ENCODE measurements at regions not wholly inside any gene's neighbourhood (a gene's known extent, or its start where the extent isn't known, plus 50 kb on each side); places are given as distances from the start of the nearest gene placed in this dataset.

GRCh38 chr7:67343572-67343971, 346.9 kb downstream of the TYW1 start:
- Histone ChIP-seq H3K4me2 (ENCODE audit: low read depth, low read length) (no peak overlapping the region), H3K9me3 (replicated peaks; ENCODE audit: insufficient read depth, low read length) (no peaks in the 10 kb centered on the region), H4K20me1 (ENCODE audit: insufficient read depth, low read length) (no peaks in the 10 kb centered on the region), H3K27me3 (replicated peaks; ENCODE audit: insufficient read depth, low read length) (no peaks in the 10 kb centered on the region), H3K36me3 (replicated peaks; ENCODE audit: insufficient read depth, low read length) (no peaks in the 10 kb centered on the region), H3F3A (ENCODE audit: insufficient read depth, low read length) (no peaks in the 10 kb centered on the region), H3K9me2 (replicated peaks; ENCODE audit: insufficient read depth, low read length) (no peaks in the 10 kb centered on the region), H3K9ac (ENCODE audit: low read length) (no peak overlapping the region), H2AFZ (ENCODE audit: low read length) (no peak overlapping the region), H3K4me1 (ENCODE audit: low read length) (no peaks in the 10 kb centered on the region), H3K27ac (ENCODE audit: low read length) (no peak overlapping the region), H3K4me3 (ENCODE audit: low read length) (no peak overlapping the region), H3K79me2 (ENCODE audit: low read length) (no peaks in the 10 kb centered on the region)
- TF ChIP-seq EZH2 (optimal IDR thresholded peaks at IDR 0.05; ENCODE audit: low read depth, low read length) = no peak
- TF ChIP-seq EZH2phosphoT487 (IDR thresholded peaks at IDR 0.05; ENCODE audit: low read length) = no peak
- no peak for TF ChIP-seq CTCF (IDR thresholded peaks at IDR 0.05; ENCODE audit: low read length)
- DNase-seq = no peak

DNA sequence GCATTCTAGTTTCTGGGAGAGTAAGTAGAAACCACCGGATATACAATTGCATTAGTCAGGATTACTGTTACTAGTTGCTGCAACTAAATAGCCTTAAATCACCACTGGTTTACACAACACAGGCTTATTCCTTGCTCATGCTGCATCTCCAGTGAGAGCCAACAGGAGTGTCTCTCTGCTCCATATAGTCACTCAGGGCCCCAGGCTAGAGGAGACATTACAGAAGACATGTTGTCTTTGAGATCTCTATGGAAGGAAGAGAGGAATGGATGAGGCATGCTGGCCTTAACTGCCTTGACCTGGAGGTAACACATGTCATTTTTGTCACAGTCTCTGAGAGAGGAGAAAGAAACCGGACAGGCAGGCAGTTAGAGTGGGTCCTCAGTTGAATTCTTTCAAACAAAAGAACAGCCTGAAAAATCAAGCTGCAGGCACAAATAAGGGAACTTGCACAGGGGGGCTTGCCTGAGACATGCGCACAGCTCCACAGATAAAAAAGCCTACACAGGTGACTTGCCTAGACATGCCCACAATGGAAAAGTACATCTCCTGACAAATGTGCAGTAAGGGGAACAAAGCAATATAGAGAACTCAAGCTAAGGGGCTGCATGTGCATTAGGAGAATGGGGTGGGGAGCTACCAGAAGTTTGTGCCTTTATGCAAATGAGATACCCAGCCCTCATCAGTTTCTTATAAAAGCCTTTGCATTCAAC, 348.0 kb downstream of the TYW1 start:
- Histone ChIP-seq H3K4me2 (ENCODE audit: low read depth, low read length) (no peak overlapping the region), H3K27me3 (replicated peaks; ENCODE audit: insufficient read depth, low read length) (no peaks in the 10 kb centered on the region), H3K36me3 (replicated peaks; ENCODE audit: insufficient read depth, low read length) (no peaks in the 10 kb centered on the region), H3K79me2 (ENCODE audit: low read length) (no peaks in the 10 kb centered on the region), H3K9me3 (replicated peaks; ENCODE audit: insufficient read depth, low read length) (no peaks in the 10 kb centered on the region), H3K9ac (ENCODE audit: low read length) (no peak overlapping the region), H3K4me3 (ENCODE audit: low read length) (no peak overlapping the region), H3K9me2 (replicated peaks; ENCODE audit: insufficient read depth, low read length) (no peaks in the 10 kb centered on the region), H3K4me1 (ENCODE audit: low read length) (no peaks in the 10 kb centered on the region), H2AFZ (ENCODE audit: low read length) (no peak overlapping the region), H3F3A (ENCODE audit: insufficient read depth, low read length) (no peaks in the 10 kb centered on the region), H4K20me1 (ENCODE audit: insufficient read depth, low read length) (no peaks in the 10 kb centered on the region), H3K27ac (ENCODE audit: low read length) (no peak overlapping the region)
- no peak for TF ChIP-seq EZH2 (optimal IDR thresholded peaks at IDR 0.05; ENCODE audit: low read depth, low read length)
- TF ChIP-seq CTCF (IDR thresholded peaks at IDR 0.05; ENCODE audit: low read length) = no peak
- TF ChIP-seq EZH2phosphoT487 (IDR thresholded peaks at IDR 0.05; ENCODE audit: low read length) = no peak
- DNase-seq = no peak

GRCh38 chr7:67346126-67346525, 349.5 kb downstream of the TYW1 start:
- H4K20me1 ChIP-seq (ENCODE audit: insufficient read depth, low read length) = no peaks in the 10 kb centered on the region
- H3K27ac ChIP-seq (ENCODE audit: low read length) = no peak overlapping the region
- H3K4me2 ChIP-seq (ENCODE audit: low read depth, low read length) = no peak overlapping the region
- no peaks in the 10 kb centered on the region for H3K9me3 ChIP-seq (replicated peaks; ENCODE audit: insufficient read depth, low read length)
- no peaks in the 10 kb centered on the region for H3K36me3 ChIP-seq (replicated peaks; ENCODE audit: insufficient read depth, low read length)
- H2AFZ ChIP-seq (ENCODE audit: low read length) = no peak overlapping the region
- no peaks in the 10 kb centered on the region for H3K4me1 ChIP-seq (ENCODE audit: low read length)
- H3K4me3 ChIP-seq (ENCODE audit: low read length) = no peak overlapping the region
- no peak for TF ChIP-seq EZH2 (optimal IDR thresholded peaks at IDR 0.05; ENCODE audit: low read depth, low read length)
- no peak for TF ChIP-seq EZH2phosphoT487 (IDR thresholded peaks at IDR 0.05; ENCODE audit: low read length)
- TF ChIP-seq CTCF (IDR thresholded peaks at IDR 0.05; ENCODE audit: low read length) = no peak
- H3K9ac ChIP-seq (ENCODE audit: low read length) = no peak overlapping the region
- no peaks in the 10 kb centered on the region for H3K9me2 ChIP-seq (replicated peaks; ENCODE audit: insufficient read depth, low read length)
- H3K27me3 ChIP-seq (replicated peaks; ENCODE audit: insufficient read depth, low read length) = no peaks in the 10 kb centered on the region
- DNase-seq = no peak
- no peaks in the 10 kb centered on the region for H3F3A ChIP-seq (ENCODE audit: insufficient read depth, low read length)
- no peaks in the 10 kb centered on the region for H3K79me2 ChIP-seq (ENCODE audit: low read length)
